HG03039 (cell line): ENCODE measurements at regions not wholly inside any gene's neighbourhood (a gene's known extent, or its start where the extent isn't known, plus 50 kb on each side); places are given as distances from the start of the nearest gene placed in this dataset.
"Not testable (repeated sequence)": the region's sequence is repeated elsewhere in the genome, so short reads cannot be mapped to it uniquely, and the experiment has no call there.

Experiments
- ATAC-seq: cut with Tn5 transposase; IDR thresholded peaks from one replicate; pipeline ENCODE4 v1.9.1; 2021; ENCODE audit warnings: mild to moderate bottlenecking, moderate library complexity; ENCODE audit not compliant: unreplicated experiment

DNA sequence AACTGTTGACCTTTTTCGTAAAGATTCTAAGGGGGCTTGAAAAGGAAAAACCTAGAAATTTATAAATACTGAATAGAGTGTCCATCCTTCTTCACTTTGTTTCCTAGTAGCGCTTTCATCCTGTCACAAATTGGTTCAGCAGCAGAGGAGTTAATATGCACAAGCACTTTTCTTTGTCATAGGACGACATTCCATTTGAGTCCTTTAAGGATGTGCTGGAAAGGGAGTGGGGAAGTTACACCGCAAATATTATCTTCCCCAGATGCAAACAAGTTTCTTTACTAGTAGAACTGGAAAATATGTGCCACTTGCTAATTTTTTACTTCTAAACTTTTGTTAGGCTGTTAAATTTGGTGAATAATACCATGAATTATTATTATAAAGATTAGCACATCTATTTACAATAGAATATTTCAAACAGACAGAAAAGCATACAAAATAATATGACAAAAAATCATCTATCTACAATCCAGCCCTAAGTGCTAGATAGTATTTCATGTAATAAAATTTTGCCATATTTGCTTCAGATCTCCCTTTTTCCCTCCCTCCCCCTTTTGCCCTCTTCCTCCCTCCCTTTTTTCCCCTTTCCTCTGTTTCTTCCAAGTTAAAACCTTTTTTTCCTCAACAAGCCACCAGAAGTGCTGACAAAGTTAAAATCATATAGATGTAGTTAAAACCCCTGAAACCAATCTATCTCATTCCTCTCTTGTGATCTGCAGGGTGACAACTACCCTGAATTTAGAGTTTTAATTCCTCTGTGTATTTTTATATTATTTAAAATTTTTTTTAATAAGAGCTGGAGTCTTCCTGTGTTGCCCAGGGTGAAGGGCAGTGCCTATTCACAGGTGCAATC, 50.5 kb upstream of the MAP4K3 start:
- no peak for ATAC-seq

DNA sequence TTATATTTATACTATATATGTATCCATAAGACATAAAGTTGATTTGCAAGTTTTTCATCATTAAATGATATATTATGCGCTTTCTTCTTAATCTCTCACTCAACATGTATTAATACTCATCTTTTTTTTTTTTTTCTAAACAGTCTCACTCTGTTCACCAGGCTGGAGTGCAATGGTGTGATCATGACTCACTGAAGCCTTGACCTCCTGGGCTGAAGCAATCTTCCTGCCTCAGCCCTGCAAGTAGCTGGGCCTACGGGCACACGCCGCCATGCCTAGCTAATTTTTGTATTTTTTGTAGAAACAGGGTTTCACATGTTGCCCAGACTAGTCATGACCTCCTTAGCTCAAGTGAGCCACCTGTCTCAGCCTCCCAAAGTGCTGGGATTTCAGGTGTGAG, 51.4 kb upstream of the MAP4K3 start:
- no peak for ATAC-seq

DNA sequence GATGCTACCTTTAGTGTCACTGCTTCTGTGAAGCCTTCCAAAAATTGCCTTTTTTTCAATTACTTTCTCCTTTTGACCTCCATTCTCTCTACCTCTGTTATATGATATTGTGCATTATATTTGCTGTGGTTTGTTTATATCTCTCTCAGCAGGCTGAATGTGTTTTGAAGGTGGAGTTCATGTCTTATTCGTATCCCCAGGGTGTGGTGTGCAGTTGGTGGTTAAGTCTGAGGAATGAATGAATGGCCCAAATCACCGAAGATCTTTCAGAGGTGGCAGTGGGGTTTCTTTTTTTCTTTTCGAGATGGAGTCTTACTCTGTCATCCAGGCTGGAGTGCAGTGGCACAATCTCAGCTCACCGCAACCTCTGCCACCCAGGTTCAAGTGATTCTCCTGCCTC, 53.5 kb upstream of the MAP4K3 start:
- ATAC-seq = no peak

DNA sequence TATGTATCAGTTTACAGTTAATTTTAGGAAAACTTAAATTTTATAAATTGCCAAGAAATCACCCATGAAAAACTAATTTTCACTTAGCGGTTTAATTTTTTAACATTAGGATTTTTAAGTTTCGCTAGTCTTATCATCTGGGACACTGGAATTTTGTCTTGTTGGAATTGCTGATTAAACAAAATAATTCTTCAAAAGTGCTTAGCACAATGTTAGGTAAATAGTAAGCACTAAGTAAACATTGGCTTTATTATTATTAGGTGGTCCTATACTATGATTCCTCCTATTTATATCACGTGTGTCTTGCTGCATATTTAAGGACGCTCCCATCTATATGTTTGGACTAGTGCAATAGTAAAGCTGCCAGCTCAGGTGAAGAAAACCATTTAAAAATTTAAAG, 54.6 kb upstream of the MAP4K3 start:
- ATAC-seq = peak; percentile 7

DNA sequence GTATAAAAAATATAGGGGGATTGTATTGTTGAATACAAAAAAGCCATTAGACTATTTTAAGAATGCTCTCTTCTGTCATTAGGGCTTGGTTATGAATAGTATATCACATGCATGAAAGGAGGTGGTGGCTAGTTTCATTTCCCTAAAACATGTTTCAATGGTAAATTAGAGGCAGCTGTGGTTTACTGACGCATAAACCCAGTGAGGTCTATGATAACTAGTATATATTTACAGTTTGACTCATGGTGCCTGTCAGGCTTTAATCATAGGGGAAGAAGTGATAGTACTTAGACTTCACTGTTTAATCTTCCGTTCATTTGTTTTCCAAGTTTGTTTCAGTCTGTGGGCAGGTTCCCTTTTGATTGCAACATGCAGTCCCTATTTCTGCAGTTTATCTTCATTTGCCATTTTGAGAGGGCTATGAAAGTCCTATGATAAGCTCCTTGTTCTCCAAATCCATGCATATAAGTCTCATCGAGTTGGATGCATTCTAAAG, 55.1 kb upstream of the MAP4K3 start:
- ATAC-seq = peak; percentile 94

DNA sequence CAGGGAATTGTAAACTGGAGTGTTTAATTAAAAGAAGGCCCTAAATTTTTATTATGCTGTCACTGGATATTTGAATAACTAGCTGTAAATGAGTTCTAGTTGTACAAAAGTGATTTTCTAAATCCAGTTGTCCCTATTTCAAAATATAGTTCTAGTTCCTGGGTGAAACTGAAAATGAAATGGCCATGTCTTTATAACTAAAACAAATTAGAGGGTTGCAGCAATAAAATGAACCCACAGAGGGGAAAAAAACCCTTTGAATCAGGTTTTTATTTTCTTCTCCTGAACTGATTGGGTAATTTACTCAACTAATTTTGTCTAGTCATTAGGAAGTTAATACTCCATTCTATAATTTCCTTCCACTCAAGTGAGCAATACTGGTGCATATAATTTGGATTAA, 55.6 kb upstream of the MAP4K3 start:
- ATAC-seq = no peak

DNA sequence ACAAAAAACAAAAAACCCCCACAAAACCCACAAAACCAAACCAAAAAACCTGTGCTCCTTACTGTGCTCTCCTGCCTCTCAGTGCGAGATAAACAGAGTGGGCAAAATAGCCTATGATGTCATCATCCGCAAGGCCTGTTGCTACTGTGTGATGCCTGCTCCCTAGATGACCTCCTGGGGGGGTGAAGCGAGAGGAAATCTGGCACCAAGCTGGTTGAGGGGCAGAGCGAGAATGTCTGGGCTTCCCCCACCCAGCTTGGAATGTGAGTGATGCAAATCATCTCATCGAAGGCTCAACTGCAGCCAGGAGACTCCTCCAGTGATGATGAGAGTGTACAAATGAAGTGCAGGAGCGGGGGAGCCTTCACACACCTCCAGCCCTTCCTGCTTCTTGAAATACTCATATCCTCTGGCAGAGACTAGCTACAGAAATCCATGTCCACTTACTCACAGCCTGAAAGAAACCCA, 57.7 kb upstream of the MAP4K3 start:
- ATAC-seq = peak; percentile 67

DNA sequence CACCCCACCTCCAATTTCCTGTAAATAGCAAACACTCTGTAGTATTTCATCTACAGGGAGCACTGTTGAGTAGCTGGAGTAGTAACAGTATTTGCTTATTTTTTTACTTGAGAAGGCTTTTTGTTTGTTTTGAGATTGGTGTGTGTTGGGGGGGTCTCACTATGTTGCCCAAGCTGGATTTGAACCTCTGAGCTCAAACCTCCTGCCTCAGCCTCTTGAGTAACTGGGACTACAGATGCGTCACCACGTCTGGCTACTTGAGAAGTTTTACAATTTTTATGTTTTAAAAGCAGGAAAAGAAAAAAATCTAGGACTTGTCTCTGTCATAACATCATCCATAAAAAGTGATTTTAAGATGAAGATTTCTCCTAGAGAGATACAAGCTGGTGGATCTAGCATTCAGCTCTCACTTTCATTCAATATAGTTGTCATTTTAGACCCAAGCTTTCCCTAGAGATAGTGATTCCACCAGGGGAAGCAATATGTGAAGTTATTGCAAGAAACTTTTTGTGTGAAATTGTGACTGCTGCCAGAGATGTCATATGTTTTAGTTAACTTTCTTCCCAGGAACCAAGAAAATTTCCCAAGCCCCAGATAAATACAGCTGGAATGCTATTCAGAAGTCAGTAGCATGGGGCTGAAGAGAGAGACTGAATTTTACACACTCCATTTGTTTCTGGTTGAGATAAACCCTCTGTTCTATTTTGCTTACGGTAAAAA, 60.2 kb upstream of the MAP4K3 start:
- ATAC-seq = no peak

DNA sequence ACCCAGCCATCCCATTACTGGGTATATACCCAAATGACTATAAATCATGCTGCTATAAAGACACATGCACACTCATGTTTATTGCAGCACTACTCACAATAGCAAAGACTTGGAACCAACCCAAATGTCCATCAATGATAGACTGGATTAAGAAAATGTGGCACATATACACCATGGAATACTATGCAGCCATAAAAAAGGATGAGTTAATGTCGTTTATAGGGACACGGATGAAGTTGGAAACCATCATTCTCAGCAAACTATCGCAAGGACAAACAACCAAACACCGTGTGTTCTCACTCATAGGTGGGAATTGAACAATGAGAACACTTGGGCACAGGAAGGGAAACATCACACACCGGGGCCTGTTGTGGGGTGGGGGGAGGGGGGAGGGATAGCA, 61.1 kb upstream of the MAP4K3 start:
- not testable (repeated sequence) for ATAC-seq

DNA sequence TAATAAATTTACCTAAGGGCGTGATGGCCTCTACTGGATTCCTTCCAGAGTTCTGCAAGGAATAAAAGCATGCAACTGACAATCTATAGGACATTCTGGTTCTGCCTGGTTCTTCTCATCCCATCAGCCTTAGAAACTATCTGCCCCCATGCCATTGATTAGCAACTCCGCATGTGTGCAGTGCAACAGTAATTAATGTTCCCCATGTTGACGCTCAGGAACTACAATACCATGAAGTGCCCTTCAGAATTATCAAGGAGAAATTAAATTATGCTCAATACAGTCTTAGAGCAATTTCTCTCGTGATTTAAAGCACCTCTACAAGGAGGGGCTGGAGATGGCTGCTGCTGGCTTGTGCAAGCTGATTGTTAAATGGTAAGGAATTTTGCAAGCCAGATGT, 61.7 kb upstream of the MAP4K3 start:
- no peak for ATAC-seq

DNA sequence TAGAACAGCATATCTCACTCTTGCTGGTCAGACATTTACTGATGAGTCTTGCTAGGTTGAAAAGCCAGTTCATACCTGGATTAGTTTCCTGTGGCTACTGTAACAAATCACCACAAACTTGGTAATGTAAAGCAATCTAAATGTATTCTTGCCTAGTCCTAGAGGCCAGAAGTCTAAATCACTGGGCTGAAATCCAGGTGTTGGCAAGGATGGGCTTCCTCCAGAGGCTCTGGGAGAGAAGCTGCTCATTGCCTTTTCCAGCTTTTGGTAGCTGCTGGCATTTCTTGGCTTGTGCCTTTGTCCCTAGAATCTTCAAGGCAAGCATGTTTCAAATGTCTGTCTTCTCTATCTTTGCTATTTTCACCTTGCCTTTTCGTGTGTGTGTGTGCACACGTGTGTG, 62.3 kb upstream of the MAP4K3 start:
- ATAC-seq = no peak

DNA sequence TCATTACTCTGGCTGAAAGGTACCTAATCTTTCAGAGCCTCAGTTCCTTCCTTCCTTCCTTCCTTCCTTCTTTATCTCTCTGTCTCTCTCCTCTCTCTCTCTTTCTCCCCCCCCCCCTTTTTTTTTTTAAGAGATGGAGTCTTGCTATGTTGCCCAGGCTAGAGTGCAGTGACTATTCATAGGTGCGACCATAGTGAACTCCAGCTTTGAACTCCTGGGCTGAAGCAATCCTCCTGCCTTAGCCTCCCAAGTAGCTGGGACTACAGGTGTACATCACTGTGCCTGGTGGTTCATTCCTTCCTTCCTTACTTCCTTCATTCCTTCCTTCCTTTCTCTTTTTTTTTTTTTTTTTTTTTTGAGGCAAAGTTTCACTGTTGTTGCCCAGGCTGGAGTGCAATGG, 64.3 kb upstream of the MAP4K3 start:
- no peak for ATAC-seq

DNA sequence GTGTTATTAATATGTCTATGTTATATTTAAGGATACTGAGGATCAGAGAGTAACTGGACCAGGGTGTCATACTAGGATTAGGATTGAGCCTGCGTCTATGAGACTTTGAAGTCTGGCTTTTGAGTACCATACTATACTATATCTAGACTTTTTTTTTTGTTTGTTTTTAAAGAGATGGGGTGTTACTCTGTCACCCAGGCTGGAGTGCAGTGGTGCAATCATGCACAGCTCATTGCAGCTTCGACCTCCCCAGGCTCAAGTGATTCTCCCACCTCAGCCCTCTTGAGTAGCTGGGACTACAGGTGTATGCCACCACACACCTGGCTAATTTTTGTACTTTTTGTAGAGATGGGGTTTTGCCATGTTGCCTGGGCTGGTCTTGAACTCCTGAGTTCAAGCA, 66.2 kb upstream of the MAP4K3 start:
- ATAC-seq = no peak

DNA sequence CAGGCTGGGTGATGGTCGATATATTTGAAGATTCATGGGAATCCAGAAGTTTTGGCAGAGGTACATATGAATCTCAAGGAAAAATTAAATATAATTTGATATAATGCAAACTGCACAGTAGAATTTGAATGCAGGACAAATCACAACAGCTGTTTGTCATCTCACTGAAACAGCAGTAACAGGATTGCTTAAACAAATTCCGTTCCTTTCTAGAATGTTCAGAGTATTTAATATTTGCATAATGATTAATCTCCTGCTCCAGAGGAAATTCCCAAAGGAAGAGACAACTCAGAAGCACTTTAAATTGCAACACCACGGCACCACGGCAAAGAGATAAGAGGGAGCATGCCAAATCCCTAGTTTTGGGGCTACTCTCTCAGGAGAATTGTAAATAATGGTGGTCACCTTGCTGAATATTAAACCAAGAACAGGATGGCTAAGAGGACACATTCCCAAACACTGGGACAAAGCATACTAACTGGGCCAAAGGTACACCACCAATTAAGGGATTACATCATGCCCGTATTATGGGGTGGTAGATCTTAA, 67.8 kb upstream of the MAP4K3 start:
- no peak for ATAC-seq

DNA sequence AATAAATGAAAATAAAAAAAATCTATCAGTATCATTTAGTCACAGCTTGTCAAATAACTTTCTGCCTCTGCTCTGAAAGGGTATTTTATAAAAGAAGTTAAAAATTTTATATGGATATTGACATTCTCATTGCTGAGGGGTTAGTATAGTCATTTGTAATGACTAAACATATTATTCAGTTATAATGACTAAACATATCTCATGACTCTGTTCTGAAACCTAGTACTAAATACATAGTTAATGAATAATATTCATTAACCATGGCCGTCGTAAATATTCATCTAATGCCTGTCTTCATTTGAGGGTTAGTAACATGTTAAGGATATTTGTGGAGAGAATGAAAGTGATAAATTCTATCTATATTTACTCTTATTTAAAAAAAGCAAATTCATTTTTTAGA, 69.1 kb upstream of the MAP4K3 start:
- no peak for ATAC-seq

DNA sequence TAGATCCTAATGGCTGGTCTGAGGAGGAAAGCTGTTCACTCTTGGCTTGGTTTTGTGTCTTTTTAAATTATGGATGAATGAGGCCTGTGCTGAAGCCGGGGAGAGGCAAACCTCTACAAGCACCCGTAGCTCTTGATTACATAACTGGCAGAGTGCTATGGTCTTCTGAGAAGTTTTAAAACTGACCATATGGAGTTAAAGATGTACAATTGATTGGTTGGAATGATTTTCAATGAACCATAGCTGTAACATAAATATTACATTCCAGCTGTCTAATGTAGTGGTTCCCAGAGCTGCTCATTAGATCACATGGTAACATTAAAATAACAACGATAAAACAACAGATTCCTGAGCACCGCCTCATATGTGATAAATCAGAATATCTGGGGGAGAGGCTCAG, 71.1 kb upstream of the MAP4K3 start:
- ATAC-seq = no peak

DNA sequence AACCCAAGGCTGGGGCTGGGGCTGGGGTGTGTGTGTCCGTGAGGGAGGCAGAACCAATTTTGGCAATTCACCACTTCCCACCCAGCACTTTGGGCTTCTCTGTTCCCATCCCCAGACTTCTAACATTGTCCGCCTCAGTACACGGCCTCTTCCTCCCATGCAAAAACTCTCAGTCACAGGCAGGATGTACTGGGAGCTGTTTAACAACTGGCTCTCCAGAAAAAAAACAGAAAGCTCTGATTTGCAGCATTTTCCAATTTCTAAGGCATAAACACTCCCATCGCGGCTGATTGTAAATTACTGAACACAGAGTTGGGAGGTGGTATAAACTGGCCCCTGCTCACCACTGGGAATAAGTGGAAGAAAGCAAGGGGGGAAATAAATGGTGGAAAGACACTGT, 73.1 kb upstream of the MAP4K3 start:
- no peak for ATAC-seq

DNA sequence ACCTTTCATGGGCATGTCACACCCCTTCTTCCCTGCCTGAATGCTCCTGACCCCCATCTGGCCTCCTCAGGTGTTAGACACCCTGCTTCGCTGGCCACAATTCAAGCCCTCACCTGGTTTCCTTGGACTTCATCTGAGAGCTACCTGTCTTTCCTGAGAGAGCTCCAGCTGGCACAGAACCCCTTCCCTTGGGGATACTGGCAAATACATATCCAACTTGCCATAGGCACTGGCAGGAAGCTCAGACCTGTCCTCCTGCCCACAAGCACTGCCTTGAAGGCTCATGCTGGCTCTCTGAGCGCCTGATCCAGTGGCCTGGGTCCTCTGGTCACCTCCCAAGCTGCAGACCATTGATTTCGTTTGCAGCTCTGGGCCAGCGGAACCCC, 74.1 kb upstream of the MAP4K3 start:
- ATAC-seq = no peak

DNA sequence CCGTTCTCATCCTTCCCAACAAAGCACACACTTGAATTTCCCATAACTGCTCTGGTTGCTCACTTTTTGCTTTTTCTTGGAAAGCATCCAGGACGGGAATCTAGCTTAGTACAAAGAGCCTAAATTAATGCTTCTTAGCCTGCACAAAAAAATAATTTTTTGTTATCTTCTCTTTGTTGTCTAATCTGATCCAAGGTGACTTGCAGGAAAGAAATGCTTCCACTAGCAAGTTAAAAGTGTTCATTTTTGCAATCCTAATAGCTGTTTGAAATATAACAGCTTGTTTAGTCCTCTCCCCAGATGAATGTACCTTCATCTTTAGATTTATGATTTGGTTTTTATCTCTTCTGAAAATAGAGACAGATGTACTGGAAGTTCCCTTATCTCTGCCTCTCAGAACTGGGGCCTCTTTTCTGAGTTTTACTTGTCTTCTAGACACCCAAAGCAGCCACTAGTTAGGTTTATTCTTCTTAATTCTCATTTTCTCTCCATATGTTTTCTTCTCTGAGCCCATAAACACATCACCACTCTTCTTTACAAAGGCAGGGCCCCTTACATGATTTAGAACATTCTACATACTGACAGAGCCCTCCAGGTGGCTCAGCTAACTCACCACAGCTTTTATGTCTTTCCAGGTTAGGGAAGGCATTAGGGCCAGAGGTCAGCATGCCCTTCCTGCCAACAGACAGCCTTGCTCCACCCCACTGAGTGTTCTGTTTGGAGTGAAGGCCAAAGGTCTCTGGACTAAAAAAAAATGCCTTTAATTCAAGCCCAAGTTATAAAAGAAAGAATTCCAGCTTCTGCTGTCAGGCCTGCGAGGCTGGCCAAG, 74.7 kb upstream of the MAP4K3 start:
- no peak for ATAC-seq

DNA sequence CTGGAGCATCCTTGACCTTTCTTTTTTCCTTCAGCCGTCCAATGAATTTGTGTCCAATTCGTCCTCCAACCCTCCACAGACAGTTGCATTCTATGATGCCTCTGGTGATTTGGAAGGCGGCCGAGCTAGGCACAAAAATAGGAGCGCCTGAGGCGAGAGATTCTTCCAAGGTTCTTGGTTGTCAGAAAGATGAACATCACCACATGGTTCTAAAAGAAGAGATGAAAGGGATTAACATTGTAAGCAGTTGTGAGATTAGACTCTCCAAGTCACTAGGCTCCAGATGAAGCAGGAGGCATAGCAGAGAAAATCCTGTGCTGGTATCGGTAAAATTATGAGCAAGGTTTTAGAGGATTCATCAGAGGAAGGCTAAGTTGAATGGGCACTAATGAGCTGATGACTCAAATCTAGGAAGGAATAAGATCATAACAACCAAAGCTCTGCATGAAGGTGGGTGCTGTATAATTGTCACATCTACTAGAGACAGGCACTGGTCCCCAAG, 75.4 kb upstream of the MAP4K3 start:
- no peak for ATAC-seq

DNA sequence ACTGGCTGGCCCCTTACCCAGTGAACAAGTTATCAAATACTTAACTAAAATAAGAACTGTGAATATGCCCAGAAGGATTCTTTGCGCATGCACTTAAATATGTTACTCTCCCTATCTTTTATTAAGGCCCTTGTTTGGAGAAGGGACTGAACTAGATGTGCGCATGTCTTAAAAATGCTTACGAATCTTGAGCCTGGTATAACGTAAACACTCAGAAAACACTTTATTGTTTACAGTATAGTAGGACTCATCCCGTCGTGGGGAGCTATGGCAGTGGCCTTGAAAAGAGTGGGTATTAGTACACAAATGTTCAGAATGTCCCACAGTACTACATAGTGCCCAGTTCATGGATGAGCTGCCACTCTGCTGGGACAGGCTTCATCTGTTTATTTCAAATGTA, 75.9 kb upstream of the MAP4K3 start:
- ATAC-seq = no peak
